PC-3 (cell line): ENCODE measurements at regions not wholly inside any gene's neighbourhood (a gene's known extent, or its start where the extent isn't known, plus 50 kb on each side); places are given as distances from the start of the nearest gene placed in this dataset.

Experiments
- CTCF ChIP-seq: fragments of 300-600 bp; sonication (generic); conservative IDR thresholded peaks from 2 replicates; pipeline ENCODE4 v1.5.1; 2017; ENCODE audit warnings: antibody characterized with exemption, low read depth, mild to moderate bottlenecking, low read length
- EZH2 ChIP-seq: fragments of 300-600 bp; sonication (generic); IDR thresholded peaks from one replicate; pipeline ENCODE4 v1.6.1; 2017; ENCODE audit warnings: antibody characterized with exemption, mild to moderate bottlenecking, low read length; ENCODE audit not compliant: unreplicated experiment

GRCh38 chr7:35374858-35375257, 121.0 kb upstream of the TBX20 start:
- TF ChIP-seq CTCF = no peak
- no peak for TF ChIP-seq EZH2
